Vagina (tissue), 2 donors: ENCODE measurements at regions not wholly inside any gene's neighbourhood (a gene's known extent, or its start where the extent isn't known, plus 50 kb on each side); places are given as distances from the start of the nearest gene placed in this dataset.

Source experiments
- DNase-seq, 2 donors: peaks; one replicate each; pipeline ENCODE4 v3.0.0-alpha.2; 2017; ENCODE audit errors: extremely low spot score in 2 of 2
- H3K27ac ChIP-seq: fragments of 200-600 bp; sonication (generic); one replicate; pipeline ENCODE4 v1.5.1; 2019
- H3K27me3 ChIP-seq: fragments of 200-600 bp; sonication (generic); one replicate; pipeline ENCODE4 v1.5.1; 2019
- H3K36me3 ChIP-seq, 2 donors: fragments of 200-600 bp; sonication (generic); one replicate each; pipeline ENCODE4 v1.5.1; 2017 to 2019
- H3K4me1 ChIP-seq: fragments of 200-600 bp; sonication (generic); one replicate; pipeline ENCODE4 v1.5.1; 2019
- H3K4me3 ChIP-seq, 2 donors: fragments of 200-600 bp; sonication (generic); 1 replicate in 1 of 2; 2 replicates in 1 of 2; pipeline ENCODE4 v1.5.1; 2016 to 2019
- H3K9me3 ChIP-seq: fragments of 200-600 bp; sonication (generic); one replicate; pipeline ENCODE4 v1.5.1; 2019
- CTCF ChIP-seq, 3 experiments: fragments of 450-650 bp in 2 of 3; fragments of 200-600 bp in 1 of 3; sonication (generic) in 1 of 3; IDR thresholded peaks; one replicate each; pipeline ENCODE4 v1.5.1; 2017 to 2019; ENCODE audit warnings: antibody characterized with exemption in 3 of 3, mild to moderate bottlenecking in 2 of 3, moderate library complexity in 2 of 3
- POLR2A ChIP-seq, 2 donors: fragments of 450-650 bp; IDR thresholded peaks; one replicate each; pipeline ENCODE4 v1.6.1; 2017; ENCODE audit warnings: antibody characterized with exemption in 2 of 2, mild to moderate bottlenecking in 2 of 2, moderate library complexity in 2 of 2
- POLR2AphosphoS5 ChIP-seq, 2 donors: sonication (generic); formaldehyde crosslinking; IDR thresholded peaks; one replicate each; pipeline ENCODE4 v1.9.0; 2017; ENCODE audit warnings: antibody characterized with exemption in 2 of 2, mild to moderate bottlenecking in 2 of 2, low read depth in 1 of 2; ENCODE audit not compliant: insufficient read depth in 1 of 2
- intact Hi-C: fragments of 100-400 bp; cut with DNase I; formaldehyde crosslinking; loops from one replicate; pipeline ENCODE4 v1.15.1; 2023

GRCh38 chr13:22432690-22433089, 748.1 kb upstream of the SGCG start:
- TF ChIP-seq POLR2A (IDR thresholded peaks at IDR 0.05): no peak
- no peak for TF ChIP-seq POLR2AphosphoS5 (IDR thresholded peaks at IDR 0.05; ENCODE audit: insufficient read depth in 1 of 2, low read depth in 1 of 2)
- no peak for TF ChIP-seq CTCF (IDR thresholded peaks at IDR 0.05)

GRCh38 chr13:22447132-22447886, 733.5 kb upstream of the SGCG start:
- no peak overlapping the region for H3K4me3 ChIP-seq
- DNase-seq: no peak
- H3K36me3 ChIP-seq: no peaks in the 10 kb centered on the region
- H3K27ac ChIP-seq: no peak overlapping the region
- TF ChIP-seq POLR2A (IDR thresholded peaks at IDR 0.05): no peak
- no peak for TF ChIP-seq POLR2AphosphoS5 (IDR thresholded peaks at IDR 0.05; ENCODE audit: insufficient read depth in 1 of 2, low read depth in 1 of 2)
- TF ChIP-seq CTCF (IDR thresholded peaks at IDR 0.05): no peak
- H3K4me1 ChIP-seq: no peaks in the 10 kb centered on the region
- no peaks in the 10 kb centered on the region for H3K27me3 ChIP-seq
- H3K9me3 ChIP-seq: no peaks in the 10 kb centered on the region
- intact Hi-C loops: no loop called here

More at GRCh38 chr13:22432690-22433089, 748.1 kb upstream of the SGCG start:
- Histone ChIP-seq H3K9me3 (no peaks in the 10 kb centered on the region), H3K36me3 (no peaks in the 10 kb centered on the region), H3K27ac (no peak overlapping the region), H3K4me3 (no peak overlapping the region), H3K27me3 (no peaks in the 10 kb centered on the region), H3K4me1 (no peaks in the 10 kb centered on the region)
- intact Hi-C loops: no loop called here
- no peak for DNase-seq

GRCh38 chr13:22449251-22449650, 731.5 kb upstream of the SGCG start:
- intact Hi-C loops: no loop called here
- H3K27ac ChIP-seq: no peak overlapping the region
- H3K9me3 ChIP-seq: no peaks in the 10 kb centered on the region
- no peaks in the 10 kb centered on the region for H3K36me3 ChIP-seq
- no peaks in the 10 kb centered on the region for H3K27me3 ChIP-seq
- no peak overlapping the region for H3K4me3 ChIP-seq
- no peak for TF ChIP-seq POLR2A (IDR thresholded peaks at IDR 0.05)
- no peak for TF ChIP-seq POLR2AphosphoS5 (IDR thresholded peaks at IDR 0.05; ENCODE audit: insufficient read depth in 1 of 2, low read depth in 1 of 2)
- no peak for TF ChIP-seq CTCF (IDR thresholded peaks at IDR 0.05)
- DNase-seq: no peak
- H3K4me1 ChIP-seq: no peaks in the 10 kb centered on the region

GRCh38 chr13:22451327-22451741, 729.4 kb upstream of the SGCG start:
- H3K27ac ChIP-seq: peak overlapping the region; percentile 2
- TF ChIP-seq POLR2A (IDR thresholded peaks at IDR 0.05) (no peak), POLR2AphosphoS5 (IDR thresholded peaks at IDR 0.05; ENCODE audit: insufficient read depth in 1 of 2, low read depth in 1 of 2) (no peak), CTCF (IDR thresholded peaks at IDR 0.05) (no peak)
- H3K4me3 ChIP-seq: no peak overlapping the region
- DNase-seq: no peak
- H3K36me3 ChIP-seq: no peaks in the 10 kb centered on the region
- no peaks in the 10 kb centered on the region for H3K4me1 ChIP-seq
- H3K9me3 ChIP-seq: no peaks in the 10 kb centered on the region
- intact Hi-C loops: no loop called here
- H3K27me3 ChIP-seq: no peaks in the 10 kb centered on the region

- intact Hi-C loops: no loop called here
- H3K27me3 ChIP-seq: no peaks in the 10 kb centered on the region
- DNase-seq: no peak
Observed at GRCh38 chr13:22454586-22454985, 726.2 kb upstream of the SGCG start.

More at GRCh38 chr13:22454586-22454985, 726.2 kb upstream of the SGCG start:
- H3K9me3 ChIP-seq: no peaks in the 10 kb centered on the region
- H3K36me3 ChIP-seq: no peaks in the 10 kb centered on the region
- H3K27ac ChIP-seq: no peak overlapping the region
- no peak overlapping the region for H3K4me3 ChIP-seq
- no peaks in the 10 kb centered on the region for H3K4me1 ChIP-seq
- TF ChIP-seq POLR2AphosphoS5 (IDR thresholded peaks at IDR 0.05; ENCODE audit: insufficient read depth in 1 of 2, low read depth in 1 of 2) (no peak), CTCF (IDR thresholded peaks at IDR 0.05) (no peak), POLR2A (IDR thresholded peaks at IDR 0.05) (no peak)
